GM19397 (cell line): ENCODE measurements at regions not wholly inside any gene's neighbourhood (a gene's known extent, or its start where the extent isn't known, plus 50 kb on each side); places are given as distances from the start of the nearest gene placed in this dataset.

ENCODE experiments used
- ATAC-seq: cut with Tn5 transposase; IDR thresholded peaks from one replicate; pipeline ENCODE4 v1.9.1; 2021; ENCODE audit warnings: mild to moderate bottlenecking, moderate library complexity; ENCODE audit not compliant: unreplicated experiment

DNA sequence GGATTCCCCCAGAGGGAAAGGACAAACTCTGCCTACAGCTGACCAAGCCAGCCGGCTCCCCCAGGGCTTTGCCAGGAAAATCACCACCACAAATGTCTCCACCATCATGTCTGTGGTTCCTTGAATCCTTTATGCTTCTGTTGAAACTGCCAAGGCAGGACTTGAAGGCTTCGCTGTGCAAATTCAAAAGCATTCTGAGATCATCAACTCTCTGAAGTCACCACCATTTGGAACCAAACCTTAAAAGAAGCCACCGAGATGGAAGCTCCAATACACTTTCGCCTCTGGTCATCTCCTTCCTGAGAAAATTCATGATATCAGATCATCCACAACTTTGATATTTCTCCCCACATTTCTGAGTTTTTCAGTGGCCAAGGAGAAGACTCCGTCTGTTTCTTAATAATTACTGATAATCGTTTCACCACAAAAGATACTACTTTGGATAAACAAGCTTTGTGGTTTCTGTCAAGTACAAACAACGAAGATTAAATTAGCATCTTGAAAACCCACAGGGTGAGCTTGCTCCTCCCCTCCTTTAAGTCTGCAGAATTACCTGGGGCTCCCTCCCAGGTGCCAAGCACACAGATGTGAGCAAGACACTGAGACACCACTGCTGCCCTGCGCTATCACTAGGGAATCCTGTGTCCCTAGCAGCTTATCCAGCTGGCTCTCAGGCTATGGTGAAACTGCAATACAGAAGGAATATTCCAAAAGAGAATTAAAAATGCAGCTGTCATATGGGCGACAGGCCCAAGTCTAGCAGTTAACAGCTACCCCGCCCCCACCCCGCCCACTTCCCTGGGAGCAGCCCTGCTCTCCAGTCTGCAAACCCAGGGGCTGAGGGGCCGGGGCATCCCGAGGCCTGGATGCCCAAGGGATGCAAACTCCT lies 125.0 kb upstream of the TBL1X start:
- ATAC-seq, result no peak

DNA sequence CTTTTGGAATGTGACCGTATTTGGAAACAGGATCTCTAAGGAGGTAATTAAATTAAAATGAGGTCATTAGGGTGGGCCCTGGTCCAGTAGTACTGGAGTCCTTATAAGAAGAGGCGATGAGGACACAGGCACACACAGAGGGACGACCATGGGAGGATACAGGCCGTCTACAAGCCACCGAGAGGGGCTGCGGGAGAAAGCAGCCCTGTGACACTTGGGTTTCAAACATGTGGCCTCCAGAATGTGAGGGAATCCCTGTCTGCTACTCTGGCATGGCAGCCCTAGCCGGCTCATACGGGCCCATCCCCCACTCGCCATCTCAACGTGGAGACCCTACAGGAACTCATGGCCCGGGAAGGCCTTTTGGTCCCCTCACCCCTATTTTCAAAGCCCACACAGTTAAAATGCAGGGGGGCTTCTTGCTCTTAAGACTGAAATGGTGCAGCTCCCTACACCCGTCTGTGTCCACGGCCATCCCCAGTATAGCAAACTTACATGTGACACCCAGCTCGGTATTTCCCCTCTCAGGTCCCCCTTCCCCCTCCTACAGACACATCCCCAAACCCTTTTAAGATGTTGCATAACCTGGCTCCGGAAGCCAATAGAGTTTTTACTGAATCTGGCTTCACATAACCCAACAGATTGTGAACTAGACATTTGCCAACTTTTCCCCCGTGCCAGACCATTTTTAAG lies 124.1 kb upstream of the TBL1X start:
- ATAC-seq, result peak; percentile 41

DNA sequence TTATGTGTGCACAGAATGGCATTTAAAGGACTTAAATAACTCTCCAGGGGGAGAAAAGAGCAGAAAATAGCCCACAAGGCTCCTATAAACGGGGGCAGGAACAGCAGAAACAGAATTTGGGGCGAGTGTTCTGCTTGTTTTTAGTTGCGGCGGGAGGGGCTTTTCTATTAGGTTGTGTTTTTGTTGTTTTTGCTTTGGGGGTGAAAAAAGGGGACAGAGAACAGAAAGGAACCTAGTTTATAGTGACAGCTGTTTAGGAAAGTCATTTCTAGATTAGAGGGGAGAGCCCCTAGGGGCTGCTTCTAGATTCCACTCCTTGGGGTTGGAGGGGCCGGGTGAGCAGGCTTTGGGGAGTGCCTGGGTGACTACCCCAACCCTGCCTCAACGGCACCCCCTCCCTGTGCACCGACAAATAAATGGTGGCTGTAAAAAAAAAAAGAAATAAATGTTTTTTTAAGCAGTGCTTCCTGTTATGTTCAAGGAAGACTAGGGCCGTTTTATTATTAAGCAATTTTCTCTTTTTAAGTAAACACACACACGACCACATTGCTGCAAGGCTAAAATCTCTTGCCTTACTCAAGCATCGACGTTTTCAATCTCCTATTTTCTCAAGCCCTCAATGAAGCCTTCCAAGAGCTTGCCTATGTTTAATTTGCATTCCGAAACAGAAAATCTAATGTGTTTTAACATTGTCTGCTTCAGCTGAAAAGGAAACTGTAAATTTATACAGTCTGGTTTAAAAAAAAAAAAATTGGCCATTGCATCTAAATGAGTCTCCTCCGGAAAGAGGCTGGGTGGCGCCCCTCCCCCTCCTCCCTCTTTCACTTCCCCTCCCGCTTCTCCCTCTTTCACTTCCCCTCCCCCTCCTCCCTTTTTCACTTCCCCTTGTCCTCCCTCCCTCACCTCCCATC lies 123.3 kb upstream of the TBL1X start:
- ATAC-seq, result peak; percentile 72

DNA sequence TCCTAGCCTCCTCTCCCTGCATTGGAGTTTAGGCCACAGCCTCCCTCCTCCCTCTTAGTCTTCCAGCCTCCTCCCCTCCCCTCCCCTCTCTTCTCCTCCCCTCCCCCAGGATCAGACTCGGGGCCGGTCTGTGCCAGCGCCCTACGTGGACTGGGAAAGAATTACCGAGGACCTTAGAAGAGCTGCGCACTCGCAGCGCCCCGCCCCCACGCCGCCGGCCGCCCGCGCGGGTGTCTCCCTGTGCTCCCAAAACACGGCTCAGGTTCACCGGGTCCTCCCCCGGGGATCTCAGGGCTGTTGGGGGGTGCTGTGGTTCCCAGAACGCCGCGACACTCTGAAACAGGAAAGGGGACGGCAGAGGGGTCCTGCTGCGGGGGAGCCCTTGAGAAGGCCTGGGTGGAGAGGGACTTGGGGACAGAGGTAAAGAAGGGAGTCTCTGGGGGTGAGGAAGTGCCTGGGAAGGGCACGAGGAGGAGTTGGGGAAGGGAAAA lies 122.3 kb upstream of the TBL1X start:
- ATAC-seq, result no peak

DNA sequence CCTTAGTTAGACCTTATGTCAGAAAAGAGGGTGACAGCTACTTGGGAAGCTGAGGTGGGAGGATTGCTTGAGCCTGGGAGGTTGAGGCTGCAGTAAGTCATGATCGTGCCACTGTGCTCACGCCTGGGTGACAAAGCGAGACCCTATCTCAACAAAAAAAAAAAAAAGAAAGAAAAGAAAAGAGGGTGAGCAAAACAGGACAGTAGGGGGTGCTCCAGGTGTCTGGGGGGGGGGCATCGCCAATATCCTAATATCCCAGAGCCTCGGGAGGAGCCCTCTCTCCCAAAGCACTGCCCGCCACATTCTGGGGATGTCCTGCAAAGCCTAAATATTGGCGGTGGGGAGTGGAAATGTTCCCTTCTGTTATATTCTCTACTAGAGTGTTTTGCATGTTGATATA lies 120.9 kb upstream of the TBL1X start:
- ATAC-seq, result no peak

DNA sequence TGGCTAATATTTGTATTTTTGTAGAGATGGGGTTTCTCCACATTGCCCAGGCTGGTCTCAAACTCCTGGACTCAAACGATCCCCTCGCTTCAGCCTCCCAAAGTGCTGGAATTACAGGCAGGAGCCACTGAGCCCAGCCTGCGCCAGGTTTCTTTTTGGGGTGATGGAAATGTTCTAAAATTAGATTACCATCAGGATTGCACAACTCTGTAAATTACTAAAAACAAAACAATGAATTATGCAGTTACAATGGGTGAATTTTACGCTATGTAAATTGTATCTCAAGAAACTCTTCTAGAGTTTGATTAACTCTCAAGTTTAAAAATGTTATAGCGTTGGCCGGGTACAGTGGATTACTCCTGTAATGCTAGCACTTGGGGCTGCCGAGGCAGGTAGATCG lies 118.9 kb upstream of the TBL1X start:
- no peak for ATAC-seq

- no peak for ATAC-seq
These were observed 115.0 kb upstream of the TBL1X start for GRCh38 chrX:9349572-9350494.

DNA sequence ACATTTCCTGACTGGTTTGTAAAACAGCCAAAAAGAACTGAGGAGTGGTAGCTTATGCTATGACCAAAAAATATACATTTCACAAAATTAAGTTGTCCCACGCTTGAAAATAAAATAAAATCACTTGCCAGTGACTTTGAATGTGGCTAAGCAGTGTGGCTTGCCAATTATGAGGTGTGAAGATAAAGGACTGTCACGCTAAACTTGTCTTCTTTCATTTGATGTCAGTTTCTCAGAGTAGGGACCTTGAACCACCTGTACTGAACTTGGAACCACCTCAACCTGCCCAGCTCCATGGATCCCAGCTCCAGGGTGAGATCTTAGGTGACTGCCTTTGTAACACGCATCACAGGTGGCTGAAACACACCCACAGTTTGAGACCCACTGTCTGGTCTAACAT lies 113.7 kb upstream of the TBL1X start:
- ATAC-seq, result no peak

DNA sequence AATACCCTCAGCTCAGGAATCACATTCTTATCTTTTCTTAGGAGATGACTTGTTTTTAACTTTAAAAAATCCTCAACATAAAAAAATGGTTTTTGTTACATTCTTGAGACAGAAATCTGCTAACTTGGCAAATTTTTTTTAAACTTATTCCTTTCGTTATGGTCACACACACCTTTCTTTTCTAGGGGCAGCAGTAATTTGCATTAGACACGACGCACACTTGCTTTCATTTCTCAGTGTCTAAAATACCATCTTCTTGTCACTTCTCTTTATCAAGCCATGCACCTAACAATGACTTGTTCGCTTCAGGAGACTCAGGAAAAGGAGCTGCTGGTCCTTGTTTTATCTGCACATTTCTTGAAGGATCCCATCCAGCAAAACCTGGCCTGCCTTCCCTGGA lies 112.6 kb upstream of the TBL1X start:
- ATAC-seq, result peak; percentile 67

GRCh38 chrX:9352694-9353411 lies 112.0 kb upstream of the TBL1X start:
- ATAC-seq, result peak; percentile 75

GRCh38 chrX:9354918-9355317 lies 109.9 kb upstream of the TBL1X start:
- no peak for ATAC-seq

DNA sequence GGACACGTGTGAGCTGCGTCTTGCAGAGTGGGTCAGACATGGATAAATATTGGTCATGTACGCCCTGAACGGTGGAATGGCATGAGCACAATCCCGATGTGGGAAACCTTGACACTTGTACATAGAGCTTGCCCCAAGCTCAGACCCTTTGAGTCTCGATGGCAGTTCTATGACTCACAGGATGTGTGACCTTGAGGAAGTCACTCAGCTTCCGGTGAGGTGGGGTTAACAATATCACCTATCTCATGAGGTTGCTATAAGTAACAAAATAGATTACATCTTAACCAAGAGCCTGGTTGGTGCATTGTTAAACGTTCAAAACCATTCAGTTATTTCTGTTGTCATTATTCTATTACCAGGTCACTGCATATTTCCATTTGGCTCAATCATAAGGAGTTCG lies 109.1 kb upstream of the TBL1X start:
- no peak for ATAC-seq

- ATAC-seq, result no peak
These were observed 108.0 kb upstream of the TBL1X start for GRCh38 chrX:9356846-9357245.

GRCh38 chrX:9357518-9358114 lies 107.2 kb upstream of the TBL1X start:
- ATAC-seq, result no peak

DNA sequence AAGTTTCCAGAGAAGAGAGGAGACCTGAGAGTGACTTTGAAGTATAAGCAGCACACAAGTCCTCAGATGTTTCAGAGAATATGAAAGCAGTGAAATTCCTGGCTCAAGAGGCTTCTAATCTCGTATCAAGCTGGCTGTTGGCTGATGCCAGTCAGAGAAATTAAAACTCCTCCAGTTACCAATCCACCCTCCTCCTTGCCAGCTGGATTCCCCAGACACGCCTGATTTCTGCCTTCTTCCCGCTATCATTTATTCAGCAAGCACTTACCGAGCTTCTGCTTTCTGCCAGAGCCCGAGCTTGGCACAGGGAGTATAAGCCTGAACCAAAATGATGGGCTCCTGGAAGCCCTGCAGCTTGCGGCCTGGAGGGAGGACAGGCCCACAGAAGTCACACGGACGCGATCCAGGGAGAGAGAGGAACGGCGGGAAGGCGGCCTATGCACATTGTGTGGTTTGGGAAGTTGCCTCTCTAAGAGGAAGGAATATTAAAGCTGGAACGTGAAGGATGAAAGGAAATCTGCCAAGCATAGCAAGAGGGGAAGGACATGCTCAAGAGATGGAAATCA lies 102.4 kb upstream of the TBL1X start:
- no peak for ATAC-seq

GRCh38 chrX:9367421-9367820 lies 97.4 kb upstream of the TBL1X start:
- no peak for ATAC-seq

DNA sequence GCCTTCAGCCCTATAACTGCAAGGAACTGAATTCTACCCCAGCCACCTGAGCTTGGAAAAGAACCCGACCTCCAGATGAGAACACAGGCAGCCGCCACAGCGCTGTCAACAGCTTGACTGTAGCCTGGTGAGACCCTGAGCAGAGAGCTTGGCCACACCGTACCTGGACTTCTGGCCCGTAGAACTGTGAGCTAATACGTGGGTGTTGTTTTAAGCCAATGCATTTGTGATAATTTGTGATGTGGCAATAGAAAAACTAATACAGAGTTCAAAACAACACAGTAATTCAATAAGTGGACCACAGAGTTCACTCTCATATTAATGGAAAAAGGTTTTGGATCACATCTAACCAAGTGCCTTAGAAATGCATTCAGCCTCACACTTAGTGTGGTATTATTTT lies 96.6 kb upstream of the TBL1X start:
- ATAC-seq, result no peak

DNA sequence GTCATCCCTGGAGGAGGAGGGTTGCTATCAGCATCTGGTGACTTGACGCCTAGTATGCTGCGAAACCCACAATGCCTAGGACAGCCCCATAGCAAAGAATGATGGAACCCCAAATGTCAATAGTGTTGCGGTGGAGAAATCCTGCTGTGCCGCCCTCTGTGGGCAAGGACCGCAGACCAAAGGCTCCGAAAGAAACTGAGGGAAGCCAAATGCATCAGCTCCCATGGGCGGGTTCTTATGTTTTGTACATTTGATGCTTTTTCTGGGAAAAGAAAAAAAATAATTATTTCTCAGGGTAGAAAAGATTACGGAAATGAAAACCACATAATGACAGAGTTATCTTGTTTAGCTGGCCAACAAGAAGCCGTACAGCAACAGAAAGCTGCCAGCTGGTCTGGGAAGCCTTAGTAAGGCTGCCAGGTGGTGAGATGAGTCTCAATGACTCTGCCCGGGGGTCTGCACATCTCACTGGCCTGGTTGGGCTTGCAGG lies 95.0 kb upstream of the TBL1X start:
- no peak for ATAC-seq

DNA sequence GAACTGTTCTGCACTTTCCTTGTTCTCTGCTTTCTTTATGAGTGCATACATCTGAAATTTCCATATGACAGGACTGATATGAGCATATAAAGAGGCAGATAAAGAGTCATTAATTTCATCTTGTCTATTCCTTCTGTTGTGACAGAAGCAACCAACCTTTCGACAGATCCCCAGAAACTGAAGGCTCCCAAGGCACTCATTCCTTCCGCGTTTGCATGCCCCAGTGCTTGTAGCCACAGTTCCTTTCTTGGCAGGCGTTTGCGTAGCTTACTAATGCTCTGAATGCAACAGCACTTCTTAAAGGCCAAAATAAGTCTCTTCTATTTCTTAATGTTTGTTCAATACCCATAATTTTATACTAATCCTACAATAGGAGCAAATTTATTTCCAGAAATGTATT lies 94.0 kb upstream of the TBL1X start:
- no peak for ATAC-seq
